ENCODE measurements at regions not wholly inside any gene's neighbourhood (a gene's known extent, or its start where the extent isn't known, plus 50 kb on each side); places are given as distances from the start of the nearest gene placed in this dataset.

DNA sequence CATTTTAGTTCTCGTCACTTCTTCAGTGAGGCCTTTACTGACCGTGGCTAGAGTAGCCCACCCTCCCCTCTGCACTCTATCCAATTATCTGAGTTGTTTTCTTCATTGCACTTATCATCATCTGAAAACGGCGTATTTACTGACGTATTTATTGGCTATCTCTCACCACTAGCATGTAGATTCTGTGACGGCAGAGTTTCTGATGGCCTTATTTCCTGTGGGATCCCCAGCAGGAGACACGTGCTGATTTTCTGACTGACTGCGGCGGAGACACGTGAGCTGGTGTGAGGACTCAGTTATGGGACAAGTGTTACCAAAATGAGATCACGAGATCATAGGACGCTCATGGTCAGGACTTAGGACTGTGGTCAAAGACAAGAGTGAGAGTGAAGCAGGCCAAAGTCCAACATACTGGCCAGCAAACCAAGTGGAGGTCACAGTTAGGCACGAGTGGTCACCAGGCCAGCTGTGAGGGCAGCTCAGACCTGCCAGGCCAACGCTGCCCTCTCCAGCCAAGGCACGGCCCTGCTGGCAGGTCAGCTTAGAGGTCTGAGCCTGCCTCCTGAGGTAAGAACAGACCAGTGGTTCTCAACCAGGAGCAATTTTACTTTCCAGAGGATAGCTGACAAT is 50.6 kb upstream of the BNIP2 start:
- TF ChIP-seq, protein P1, sequence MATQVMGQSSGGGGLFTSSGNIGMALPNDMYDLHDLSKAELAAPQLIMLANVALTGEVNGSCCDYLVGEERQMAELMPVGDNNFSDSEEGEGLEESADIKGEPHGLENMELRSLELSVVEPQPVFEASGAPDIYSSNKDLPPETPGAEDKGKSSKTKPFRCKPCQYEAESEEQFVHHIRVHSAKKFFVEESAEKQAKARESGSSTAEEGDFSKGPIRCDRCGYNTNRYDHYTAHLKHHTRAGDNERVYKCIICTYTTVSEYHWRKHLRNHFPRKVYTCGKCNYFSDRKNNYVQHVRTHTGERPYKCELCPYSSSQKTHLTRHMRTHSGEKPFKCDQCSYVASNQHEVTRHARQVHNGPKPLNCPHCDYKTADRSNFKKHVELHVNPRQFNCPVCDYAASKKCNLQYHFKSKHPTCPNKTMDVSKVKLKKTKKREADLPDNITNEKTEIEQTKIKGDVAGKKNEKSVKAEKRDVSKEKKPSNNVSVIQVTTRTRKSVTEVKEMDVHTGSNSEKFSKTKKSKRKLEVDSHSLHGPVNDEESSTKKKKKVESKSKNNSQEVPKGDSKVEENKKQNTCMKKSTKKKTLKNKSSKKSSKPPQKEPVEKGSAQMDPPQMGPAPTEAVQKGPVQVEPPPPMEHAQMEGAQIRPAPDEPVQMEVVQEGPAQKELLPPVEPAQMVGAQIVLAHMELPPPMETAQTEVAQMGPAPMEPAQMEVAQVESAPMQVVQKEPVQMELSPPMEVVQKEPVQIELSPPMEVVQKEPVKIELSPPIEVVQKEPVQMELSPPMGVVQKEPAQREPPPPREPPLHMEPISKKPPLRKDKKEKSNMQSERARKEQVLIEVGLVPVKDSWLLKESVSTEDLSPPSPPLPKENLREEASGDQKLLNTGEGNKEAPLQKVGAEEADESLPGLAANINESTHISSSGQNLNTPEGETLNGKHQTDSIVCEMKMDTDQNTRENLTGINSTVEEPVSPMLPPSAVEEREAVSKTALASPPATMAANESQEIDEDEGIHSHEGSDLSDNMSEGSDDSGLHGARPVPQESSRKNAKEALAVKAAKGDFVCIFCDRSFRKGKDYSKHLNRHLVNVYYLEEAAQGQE (IDR thresholded peaks at IDR 0.05; ENCODE audit: insufficient read depth in 1 of 2, low read depth in 2 of 2, low read length in 2 of 2): no peak
- no peak for TF ChIP-seq POLR2AphosphoS5 (IDR thresholded peaks at IDR 0.05; ENCODE audit: low read depth, low read length)
- TF ChIP-seq FOXP2 (optimal IDR thresholded peaks at IDR 0.05; ENCODE audit: borderline replicate concordance, extremely low read depth, extremely low read length, insufficient read depth): no peak
- TF ChIP-seq SIN3A (IDR thresholded peaks at IDR 0.05; ENCODE audit: borderline replicate concordance, insufficient read depth, low read length): no peak
- no peak for TF ChIP-seq TAF1 (IDR thresholded peaks at IDR 0.05; ENCODE audit: borderline replicate concordance, insufficient read depth, low read length)
